Activated CD4-positive, alpha-beta T cell treated with anti-CD3 and anti-CD28 coated beads, Interleukin-10, Interleukin-2, amounts not matched to agents 100 ng/mL and 50 ng/mL, durations not matched to agents 16 hours and 8 hours (primary cell): ENCODE measurements at regions not wholly inside any gene's neighbourhood (a gene's known extent, or its start where the extent isn't known, plus 50 kb on each side); places are given as distances from the start of the nearest gene placed in this dataset.

ENCODE experiments used
- DNase-seq: peaks from one replicate; pipeline ENCODE4 v3.0.0-alpha.2; 2020

- DNase-seq = no peak
These were observed 193.2 kb upstream of the GHITM start for GRCh38 chr10:83945982-83946718.

GRCh38 chr10:83952314-83952713 lies 187.0 kb upstream of the GHITM start:
- no peak for DNase-seq

- no peak for DNase-seq
These were observed 185.7 kb upstream of the GHITM start for GRCh38 chr10:83953589-83953988.

- DNase-seq = no peak
These were observed 185.0 kb upstream of the GHITM start for GRCh38 chr10:83954193-83954799.

GRCh38 chr10:83955406-83955805 lies 183.9 kb upstream of the GHITM start:
- no peak for DNase-seq

- no peak for DNase-seq
These were observed 182.0 kb upstream of the GHITM start for GRCh38 chr10:83957168-83957947.

GRCh38 chr10:83959328-83959727 lies 180.0 kb upstream of the GHITM start:
- no peak for DNase-seq

- DNase-seq = no peak
These were observed 179.2 kb upstream of the GHITM start for GRCh38 chr10:83960125-83960524.

- DNase-seq = no peak
These were observed 177.7 kb upstream of the GHITM start for GRCh38 chr10:83961620-83962019.

- DNase-seq = no peak
These were observed 175.9 kb upstream of the GHITM start for GRCh38 chr10:83963446-83963845.

GRCh38 chr10:83965473-83965872 lies 173.8 kb upstream of the GHITM start:
- no peak for DNase-seq

GRCh38 chr10:83968052-83968451 lies 171.3 kb upstream of the GHITM start:
- no peak for DNase-seq

GRCh38 chr10:83978681-83979383 lies 160.5 kb upstream of the GHITM start:
- DNase-seq = no peak

- no peak for DNase-seq
These were observed 156.5 kb upstream of the GHITM start for GRCh38 chr10:83982812-83983211.

GRCh38 chr10:83983578-83984255 lies 155.6 kb upstream of the GHITM start:
- no peak for DNase-seq

- DNase-seq = no peak
These were observed 155.1 kb upstream of the GHITM start for GRCh38 chr10:83984256-83984640.

- DNase-seq = no peak
These were observed 152.5 kb upstream of the GHITM start for GRCh38 chr10:83986800-83987199.

- no peak for DNase-seq
These were observed 152.1 kb upstream of the GHITM start for GRCh38 chr10:83987216-83987615.

GRCh38 chr10:83988435-83988834 lies 150.9 kb upstream of the GHITM start:
- DNase-seq = no peak

- DNase-seq = no peak
These were observed 149.2 kb upstream of the GHITM start for GRCh38 chr10:83990126-83990525.

GRCh38 chr10:83991986-83992753 lies 147.1 kb upstream of the GHITM start:
- DNase-seq = peak; percentile 25

- DNase-seq = no peak
These were observed 145.0 kb upstream of the GHITM start for GRCh38 chr10:83994325-83994724.
